Loucy (cell line): ENCODE measurements at regions not wholly inside any gene's neighbourhood (a gene's known extent, or its start where the extent isn't known, plus 50 kb on each side); places are given as distances from the start of the nearest gene placed in this dataset.

Experiments used
- H2AFZ ChIP-seq: fragments of 200-600 bp; sonication (generic); 2 replicates; pipeline ENCODE4 v1.6.0; 2016; ENCODE audit warnings: antibody characterized with exemption, mild to moderate bottlenecking, low read length, moderate library complexity
- H3F3A ChIP-seq: fragments of 200-600 bp; 2 replicates; pipeline ENCODE4 v1.6.0; 2016; ENCODE audit warnings: antibody characterized with exemption, low read depth, mild to moderate bottlenecking
- H3K27me3 ChIP-seq: fragments of 200-600 bp; sonication (generic); 2 replicates; pipeline ENCODE4 v1.6.1; 2014; ENCODE audit warnings: low read length, mild to moderate bottlenecking; ENCODE audit not compliant: insufficient read depth, poor library complexity, severe bottlenecking
- H3K36me3 ChIP-seq: fragments of 200-600 bp; sonication (generic); 2 replicates; pipeline ENCODE4 v1.6.1; 2016; ENCODE audit warnings: low read length; ENCODE audit not compliant: insufficient read depth
- H3K4me1 ChIP-seq: fragments of 200-600 bp; sonication (generic); 2 replicates; pipeline ENCODE4 v1.5.1; 2014; ENCODE audit warnings: low read length, mild to moderate bottlenecking; ENCODE audit not compliant: insufficient read depth, poor library complexity, severe bottlenecking
- H3K4me2 ChIP-seq: fragments of 200-600 bp; sonication (generic); 2 replicates; pipeline ENCODE4 v1.6.0; 2014; ENCODE audit warnings: antibody characterized with exemption, low read length, low read depth, mild to moderate bottlenecking; ENCODE audit not compliant: poor library complexity, severe bottlenecking
- H3K4me3 ChIP-seq: fragments of 200-600 bp; sonication (generic); 2 replicates; pipeline ENCODE4 v1.5.1; 2014; ENCODE audit warnings: low read length, mild to moderate bottlenecking, mixed read lengths; ENCODE audit not compliant: poor library complexity, severe bottlenecking
- H3K79me2 ChIP-seq: fragments of 200-600 bp; sonication (generic); 2 replicates; pipeline ENCODE4 v1.6.1; 2014; ENCODE audit warnings: low read length; ENCODE audit not compliant: insufficient read depth
- H3K9ac ChIP-seq: fragments of 200-600 bp; sonication (generic); 2 replicates; pipeline ENCODE4 v1.6.0; 2014; ENCODE audit warnings: mild to moderate bottlenecking, low read depth, low read length, moderate library complexity; ENCODE audit not compliant: poor library complexity, severe bottlenecking
- H3K9me2 ChIP-seq: fragments of 200-600 bp; sonication (generic); replicated peaks from 2 replicates; pipeline ENCODE4 v1.6.1; 2016; ENCODE audit warnings: low read depth, low read length, mixed read lengths
- H3K9me3 ChIP-seq: fragments of 200-600 bp; sonication (generic); 2 replicates; pipeline ENCODE4 v1.6.1; 2014; ENCODE audit warnings: mild to moderate bottlenecking, antibody characterized with exemption, low read length, low read depth; ENCODE audit not compliant: insufficient read depth
- H4K20me1 ChIP-seq: fragments of 200-600 bp; sonication (generic); 2 replicates; pipeline ENCODE4 v1.6.0; 2014; ENCODE audit warnings: antibody characterized with exemption, low read length, mild to moderate bottlenecking; ENCODE audit not compliant: insufficient read depth, poor library complexity, severe bottlenecking
- EZH2phosphoT487 ChIP-seq: fragments of 200-600 bp; IDR thresholded peaks from 2 replicates; pipeline ENCODE4 v1.6.1; 2018; ENCODE audit warnings: antibody characterized with exemption, mild to moderate bottlenecking, moderate library complexity, borderline replicate concordance
- TF ChIP-seq, protein P1 (sequence below): fragments of 200-600 bp; sonication (generic); conservative IDR thresholded peaks from 2 replicates; pipeline ENCODE4 v1.5.1; 2014; ENCODE audit warnings: mild to moderate bottlenecking, antibody characterized with exemption, low read length

GRCh38 chrX:74251006-74251930 lies 52.7 kb upstream of the ZCCHC13 start:
- TF ChIP-seq, protein P1, sequence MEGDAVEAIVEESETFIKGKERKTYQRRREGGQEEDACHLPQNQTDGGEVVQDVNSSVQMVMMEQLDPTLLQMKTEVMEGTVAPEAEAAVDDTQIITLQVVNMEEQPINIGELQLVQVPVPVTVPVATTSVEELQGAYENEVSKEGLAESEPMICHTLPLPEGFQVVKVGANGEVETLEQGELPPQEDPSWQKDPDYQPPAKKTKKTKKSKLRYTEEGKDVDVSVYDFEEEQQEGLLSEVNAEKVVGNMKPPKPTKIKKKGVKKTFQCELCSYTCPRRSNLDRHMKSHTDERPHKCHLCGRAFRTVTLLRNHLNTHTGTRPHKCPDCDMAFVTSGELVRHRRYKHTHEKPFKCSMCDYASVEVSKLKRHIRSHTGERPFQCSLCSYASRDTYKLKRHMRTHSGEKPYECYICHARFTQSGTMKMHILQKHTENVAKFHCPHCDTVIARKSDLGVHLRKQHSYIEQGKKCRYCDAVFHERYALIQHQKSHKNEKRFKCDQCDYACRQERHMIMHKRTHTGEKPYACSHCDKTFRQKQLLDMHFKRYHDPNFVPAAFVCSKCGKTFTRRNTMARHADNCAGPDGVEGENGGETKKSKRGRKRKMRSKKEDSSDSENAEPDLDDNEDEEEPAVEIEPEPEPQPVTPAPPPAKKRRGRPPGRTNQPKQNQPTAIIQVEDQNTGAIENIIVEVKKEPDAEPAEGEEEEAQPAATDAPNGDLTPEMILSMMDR = no peak
- TF ChIP-seq EZH2phosphoT487 = no peak
- H3K9me2 ChIP-seq = no peaks in the 10 kb centered on the region
- no peak overlapping the region for H3K9ac ChIP-seq
- H2AFZ ChIP-seq = no peak overlapping the region
- no peaks in the 10 kb centered on the region for H3K9me3 ChIP-seq
- no peak overlapping the region for H3K4me2 ChIP-seq
- H4K20me1 ChIP-seq = peaks cover 4% of the 10 kb centered on the region
- H3F3A ChIP-seq = no peaks in the 10 kb centered on the region
- H3K4me3 ChIP-seq = no peak overlapping the region
- peaks cover 5% of the 10 kb centered on the region for H3K4me1 ChIP-seq
- H3K36me3 ChIP-seq = peaks cover 4% of the 10 kb centered on the region; the same call in 1 of the 2 replicates
- no peaks in the 10 kb centered on the region for H3K79me2 ChIP-seq
- H3K27me3 ChIP-seq = no peaks in the 10 kb centered on the region

DNA sequence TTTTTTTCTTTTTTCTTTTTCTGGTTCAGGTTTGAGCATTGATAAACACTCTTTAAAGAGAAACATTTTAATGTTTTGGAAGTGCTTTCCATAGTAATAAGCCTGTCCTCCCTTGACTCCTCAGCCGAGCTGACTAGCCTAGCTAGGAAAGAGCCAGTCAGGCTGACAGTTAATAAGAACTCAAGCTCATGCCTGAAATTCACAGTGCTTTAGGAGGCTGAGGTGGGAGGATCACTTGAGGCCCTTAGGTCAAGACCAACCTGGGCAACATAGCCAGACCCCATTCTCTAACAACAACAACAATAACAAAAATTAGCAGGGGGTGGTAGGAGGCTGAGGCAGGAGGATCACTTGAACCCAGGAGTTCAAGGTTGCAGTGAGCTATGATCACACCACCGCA lies 53.4 kb upstream of the ZCCHC13 start:
- Histone ChIP-seq H3K9me2 (no peaks in the 10 kb centered on the region), H3K4me2 (no peak overlapping the region), H3K9me3 (no peaks in the 10 kb centered on the region), H3K9ac (no peak overlapping the region), H3K36me3 (peaks cover 4% of the 10 kb centered on the region; the same call in 1 of the 2 replicates), H3K27me3 (no peaks in the 10 kb centered on the region), H3K4me1 (peaks cover 5% of the 10 kb centered on the region), H3F3A (no peaks in the 10 kb centered on the region), H4K20me1 (peaks cover 4% of the 10 kb centered on the region), H3K79me2 (no peaks in the 10 kb centered on the region), H2AFZ (no peak overlapping the region), H3K4me3 (no peak overlapping the region)
- TF ChIP-seq, protein P1 = no peak
- TF ChIP-seq EZH2phosphoT487 = no peak

DNA sequence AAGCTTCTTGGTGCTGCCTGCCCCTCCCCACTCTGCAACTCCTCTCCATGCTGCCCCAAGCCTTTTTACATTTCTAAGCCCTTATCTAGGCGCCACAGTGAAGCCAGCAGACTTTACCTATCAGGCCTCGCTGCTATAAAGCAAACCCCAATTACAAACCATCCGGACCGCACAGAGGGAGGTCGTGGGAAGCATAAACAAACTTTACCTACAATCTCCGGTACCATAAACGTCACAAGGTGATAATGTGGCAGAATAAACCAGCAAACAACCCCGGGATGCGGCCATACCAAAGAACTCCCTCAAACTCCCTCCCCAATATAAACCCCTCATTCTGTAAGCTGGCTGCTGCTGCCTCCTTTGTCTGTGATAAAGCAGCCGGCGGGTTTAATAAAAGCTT lies 54.0 kb upstream of the ZCCHC13 start:
- H2AFZ ChIP-seq = no peak overlapping the region
- H3K79me2 ChIP-seq = no peaks in the 10 kb centered on the region
- no peak overlapping the region for H3K9ac ChIP-seq
- no peaks in the 10 kb centered on the region for H3K9me2 ChIP-seq
- peaks cover 5% of the 10 kb centered on the region for H3K4me1 ChIP-seq
- TF ChIP-seq EZH2phosphoT487 = no peak
- TF ChIP-seq, protein P1 = no peak
- H3K4me2 ChIP-seq = no peak overlapping the region
- H3K9me3 ChIP-seq = no peaks in the 10 kb centered on the region
- peaks cover 4% of the 10 kb centered on the region; the same call in 1 of the 2 replicates for H3K36me3 ChIP-seq
- no peaks in the 10 kb centered on the region for H3F3A ChIP-seq
- no peak overlapping the region for H3K4me3 ChIP-seq
- H3K27me3 ChIP-seq = no peaks in the 10 kb centered on the region
- H4K20me1 ChIP-seq = peaks cover 4% of the 10 kb centered on the region
